Tibial artery (tissue), 4 donors: ENCODE measurements at regions not wholly inside any gene's neighbourhood (a gene's known extent, or its start where the extent isn't known, plus 50 kb on each side); places are given as distances from the start of the nearest gene placed in this dataset.
"Not testable (repeated sequence)": the region's sequence is repeated elsewhere in the genome, so short reads cannot be mapped to it uniquely, and the experiment has no call there.

Source experiments
- DNase-seq, 2 donors: peaks; one replicate each; pipeline ENCODE4 v3.0.0-alpha.2; 2019
- H3K27ac ChIP-seq, 2 donors: fragments of 200-600 bp; sonication (generic) in 1 of 2; 1 replicate in 1 of 2; 2 replicates in 1 of 2; pipeline ENCODE4 v1.5.1; 2018 to 2019; ENCODE audit warnings: mild to moderate bottlenecking in 1 of 2
- H3K27me3 ChIP-seq, 2 donors: fragments of 200-600 bp; sonication (generic) in 1 of 2; one replicate each; pipeline versions ENCODE4 v1.5.1 to v1.6.0; 2016 to 2019
- H3K36me3 ChIP-seq, 3 donors: fragments of 200-600 bp; sonication (generic) in 2 of 3; one replicate each; pipeline ENCODE4 v1.5.1; 2016 to 2019; ENCODE audit warnings: mild to moderate bottlenecking in 2 of 3
- H3K4me1 ChIP-seq, 4 donors: fragments of 200-600 bp; sonication (generic) in 2 of 4; 1 replicate in 3 of 4; 2 replicates in 1 of 4; pipeline ENCODE4 v1.5.1; 2016 to 2019
- H3K4me3 ChIP-seq, 2 donors: fragments of 200-600 bp; sonication (generic) in 1 of 2; 1 replicate in 1 of 2; 2 replicates in 1 of 2; pipeline ENCODE4 v1.5.1; 2018 to 2019; ENCODE audit warnings: mild to moderate bottlenecking in 2 of 2
- H3K9me3 ChIP-seq, 3 donors: fragments of 200-600 bp; sonication (generic) in 1 of 3; one replicate each; pipeline ENCODE4 v1.5.1; 2016 to 2019
- CTCF ChIP-seq, 2 experiments: fragments of 200-600 bp in 1 of 2; fragments of 450-650 bp in 1 of 2; IDR thresholded peaks; one replicate each; pipeline ENCODE4 v1.5.1; 2017 to 2019; ENCODE audit warnings: antibody characterized with exemption in 2 of 2, mild to moderate bottlenecking in 1 of 2, moderate library complexity in 1 of 2
- intact Hi-C: fragments of 100-400 bp; cut with DNase I; formaldehyde crosslinking; loops from one replicate; pipeline ENCODE4 v1.15.0; 2023; ENCODE audit warnings: low total_unique reads

GRCh38 chr19:56973713-56974555, 133.4 kb upstream of the PEG3 start:
- no peak for DNase-seq
- no peaks in the 10 kb centered on the region for H3K9me3 ChIP-seq
- H3K27me3 ChIP-seq = no peaks in the 10 kb centered on the region
- H3K27ac ChIP-seq = no peak overlapping the region
- H3K4me1 ChIP-seq = no peaks in the 10 kb centered on the region
- H3K36me3 ChIP-seq = no peaks in the 10 kb centered on the region
- intact Hi-C loops = no loop called here
- TF ChIP-seq CTCF (IDR thresholded peaks at IDR 0.05) = no peak
- no peak overlapping the region for H3K4me3 ChIP-seq

- Histone ChIP-seq H3K4me1 (no peaks in the 10 kb centered on the region), H3K4me3 (no peak overlapping the region), H3K27me3 (no peaks in the 10 kb centered on the region), H3K9me3 (no peaks in the 10 kb centered on the region), H3K27ac (no peak overlapping the region), H3K36me3 (no peaks in the 10 kb centered on the region)
- DNase-seq = no peak
- TF ChIP-seq CTCF (IDR thresholded peaks at IDR 0.05) = no peak
- intact Hi-C loops = no loop called here
Observed at GRCh38 chr19:56974556-56975207, 134.2 kb upstream of the PEG3 start.

- no peaks in the 10 kb centered on the region for H3K27me3 ChIP-seq
- H3K36me3 ChIP-seq = no peaks in the 10 kb centered on the region
- H3K4me1 ChIP-seq = no peaks in the 10 kb centered on the region
- no peak overlapping the region for H3K4me3 ChIP-seq
- no peak overlapping the region for H3K27ac ChIP-seq
- no peak for DNase-seq
- H3K9me3 ChIP-seq = no peaks in the 10 kb centered on the region
- TF ChIP-seq CTCF (IDR thresholded peaks at IDR 0.05) = no peak
- intact Hi-C loops = no loop called here
Observed at GRCh38 chr19:56976300-56976699, 135.8 kb upstream of the PEG3 start.

GRCh38 chr19:56976995-56977906, 136.7 kb upstream of the PEG3 start:
- H3K4me1 ChIP-seq = no peaks in the 10 kb centered on the region
- intact Hi-C loops = no loop called here
- no peaks in the 10 kb centered on the region for H3K36me3 ChIP-seq
- no peak overlapping the region for H3K27ac ChIP-seq
- no peak for DNase-seq
- H3K9me3 ChIP-seq = no peaks in the 10 kb centered on the region
- no peaks in the 10 kb centered on the region for H3K27me3 ChIP-seq
- TF ChIP-seq CTCF (IDR thresholded peaks at IDR 0.05) = no peak
- H3K4me3 ChIP-seq = no peak overlapping the region

GRCh38 chr19:56978023-56978565, 137.6 kb upstream of the PEG3 start:
- no peak for TF ChIP-seq CTCF (IDR thresholded peaks at IDR 0.05)
- Histone ChIP-seq H3K4me3 (no peak overlapping the region), H3K4me1 (no peaks in the 10 kb centered on the region), H3K36me3 (no peaks in the 10 kb centered on the region), H3K27me3 (no peaks in the 10 kb centered on the region), H3K27ac (no peak overlapping the region), H3K9me3 (no peaks in the 10 kb centered on the region)
- intact Hi-C loops = no loop called here
- no peak for DNase-seq

GRCh38 chr19:56980326-56980725, 139.5 kb upstream of the USP29 start:
- intact Hi-C loops, H3K4me1 ChIP-seq: not testable (repeated sequence)
- H3K9me3 ChIP-seq = peaks cover 0 to 12% (median 8%) of the 10 kb centered on the region in 3 donors

More at GRCh38 chr19:56980326-56980725, 139.5 kb upstream of the USP29 start:
- not testable (repeated sequence) for H3K27me3 ChIP-seq, H3K27ac ChIP-seq, DNase-seq, H3K4me3 ChIP-seq, H3K36me3 ChIP-seq
